ENCODE measurements at regions not wholly inside any gene's neighbourhood (a gene's known extent, or its start where the extent isn't known, plus 50 kb on each side); places are given as distances from the start of the nearest gene placed in this dataset.

DNA sequence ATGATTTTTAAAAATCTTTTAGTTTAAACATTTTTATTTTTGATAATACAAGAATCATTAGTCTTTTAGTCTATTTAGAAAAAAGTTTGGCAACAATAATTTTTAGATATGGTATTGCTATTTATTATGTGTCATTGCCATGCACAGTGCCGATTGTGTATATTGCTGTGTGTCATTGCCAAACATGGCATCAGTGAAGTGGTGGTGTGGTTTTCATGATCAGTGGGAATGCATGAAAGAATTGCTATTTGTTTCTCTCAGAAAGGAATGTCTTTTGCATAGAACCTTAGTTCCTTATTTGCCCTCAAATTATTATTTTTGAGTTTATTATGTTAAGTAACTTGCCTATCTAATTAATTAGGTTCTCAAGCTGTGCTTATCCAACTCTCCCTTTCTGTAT, 397.5 kb upstream of the PDE3A start:
- TF ChIP-seq NFIC (IDR thresholded peaks at IDR 0.05) (no peak), ZBTB7A (IDR thresholded peaks at IDR 0.05; ENCODE audit: low read depth) (no peak), CREB1 (IDR thresholded peaks at IDR 0.05; ENCODE audit: low read depth) (no peak), EP300 (IDR thresholded peaks at IDR 0.05; ENCODE audit: borderline replicate concordance) (no peak), TCF12 (IDR thresholded peaks at IDR 0.05; ENCODE audit: low read depth) (no peak), EGR1 (IDR thresholded peaks at IDR 0.05) (no peak), FOXM1 (IDR thresholded peaks at IDR 0.05; ENCODE audit: borderline replicate concordance, low read depth) (no peak), TAF1 (IDR thresholded peaks at IDR 0.05; ENCODE audit: low read depth) (no peak), CEBPB (IDR thresholded peaks at IDR 0.05) (no peak), TEAD4 (IDR thresholded peaks at IDR 0.05) (no peak), RAD21 (IDR thresholded peaks at IDR 0.05; ENCODE audit: low read depth) (no peak), YY1 (IDR thresholded peaks at IDR 0.05; ENCODE audit: low read depth) (no peak)
- TF ChIP-seq, protein P1, sequence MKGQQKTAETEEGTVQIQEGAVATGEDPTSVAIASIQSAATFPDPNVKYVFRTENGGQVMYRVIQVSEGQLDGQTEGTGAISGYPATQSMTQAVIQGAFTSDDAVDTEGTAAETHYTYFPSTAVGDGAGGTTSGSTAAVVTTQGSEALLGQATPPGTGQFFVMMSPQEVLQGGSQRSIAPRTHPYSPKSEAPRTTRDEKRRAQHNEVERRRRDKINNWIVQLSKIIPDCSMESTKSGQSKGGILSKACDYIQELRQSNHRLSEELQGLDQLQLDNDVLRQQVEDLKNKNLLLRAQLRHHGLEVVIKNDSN (IDR thresholded peaks at IDR 0.05): no peak
- TF ChIP-seq, protein P2, sequence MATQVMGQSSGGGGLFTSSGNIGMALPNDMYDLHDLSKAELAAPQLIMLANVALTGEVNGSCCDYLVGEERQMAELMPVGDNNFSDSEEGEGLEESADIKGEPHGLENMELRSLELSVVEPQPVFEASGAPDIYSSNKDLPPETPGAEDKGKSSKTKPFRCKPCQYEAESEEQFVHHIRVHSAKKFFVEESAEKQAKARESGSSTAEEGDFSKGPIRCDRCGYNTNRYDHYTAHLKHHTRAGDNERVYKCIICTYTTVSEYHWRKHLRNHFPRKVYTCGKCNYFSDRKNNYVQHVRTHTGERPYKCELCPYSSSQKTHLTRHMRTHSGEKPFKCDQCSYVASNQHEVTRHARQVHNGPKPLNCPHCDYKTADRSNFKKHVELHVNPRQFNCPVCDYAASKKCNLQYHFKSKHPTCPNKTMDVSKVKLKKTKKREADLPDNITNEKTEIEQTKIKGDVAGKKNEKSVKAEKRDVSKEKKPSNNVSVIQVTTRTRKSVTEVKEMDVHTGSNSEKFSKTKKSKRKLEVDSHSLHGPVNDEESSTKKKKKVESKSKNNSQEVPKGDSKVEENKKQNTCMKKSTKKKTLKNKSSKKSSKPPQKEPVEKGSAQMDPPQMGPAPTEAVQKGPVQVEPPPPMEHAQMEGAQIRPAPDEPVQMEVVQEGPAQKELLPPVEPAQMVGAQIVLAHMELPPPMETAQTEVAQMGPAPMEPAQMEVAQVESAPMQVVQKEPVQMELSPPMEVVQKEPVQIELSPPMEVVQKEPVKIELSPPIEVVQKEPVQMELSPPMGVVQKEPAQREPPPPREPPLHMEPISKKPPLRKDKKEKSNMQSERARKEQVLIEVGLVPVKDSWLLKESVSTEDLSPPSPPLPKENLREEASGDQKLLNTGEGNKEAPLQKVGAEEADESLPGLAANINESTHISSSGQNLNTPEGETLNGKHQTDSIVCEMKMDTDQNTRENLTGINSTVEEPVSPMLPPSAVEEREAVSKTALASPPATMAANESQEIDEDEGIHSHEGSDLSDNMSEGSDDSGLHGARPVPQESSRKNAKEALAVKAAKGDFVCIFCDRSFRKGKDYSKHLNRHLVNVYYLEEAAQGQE (IDR thresholded peaks at IDR 0.05; ENCODE audit: low read depth): no peak
- TF ChIP-seq, protein P3, sequence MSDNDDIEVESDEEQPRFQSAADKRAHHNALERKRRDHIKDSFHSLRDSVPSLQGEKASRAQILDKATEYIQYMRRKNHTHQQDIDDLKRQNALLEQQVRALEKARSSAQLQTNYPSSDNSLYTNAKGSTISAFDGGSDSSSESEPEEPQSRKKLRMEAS (IDR thresholded peaks at IDR 0.05): no peak

DNA sequence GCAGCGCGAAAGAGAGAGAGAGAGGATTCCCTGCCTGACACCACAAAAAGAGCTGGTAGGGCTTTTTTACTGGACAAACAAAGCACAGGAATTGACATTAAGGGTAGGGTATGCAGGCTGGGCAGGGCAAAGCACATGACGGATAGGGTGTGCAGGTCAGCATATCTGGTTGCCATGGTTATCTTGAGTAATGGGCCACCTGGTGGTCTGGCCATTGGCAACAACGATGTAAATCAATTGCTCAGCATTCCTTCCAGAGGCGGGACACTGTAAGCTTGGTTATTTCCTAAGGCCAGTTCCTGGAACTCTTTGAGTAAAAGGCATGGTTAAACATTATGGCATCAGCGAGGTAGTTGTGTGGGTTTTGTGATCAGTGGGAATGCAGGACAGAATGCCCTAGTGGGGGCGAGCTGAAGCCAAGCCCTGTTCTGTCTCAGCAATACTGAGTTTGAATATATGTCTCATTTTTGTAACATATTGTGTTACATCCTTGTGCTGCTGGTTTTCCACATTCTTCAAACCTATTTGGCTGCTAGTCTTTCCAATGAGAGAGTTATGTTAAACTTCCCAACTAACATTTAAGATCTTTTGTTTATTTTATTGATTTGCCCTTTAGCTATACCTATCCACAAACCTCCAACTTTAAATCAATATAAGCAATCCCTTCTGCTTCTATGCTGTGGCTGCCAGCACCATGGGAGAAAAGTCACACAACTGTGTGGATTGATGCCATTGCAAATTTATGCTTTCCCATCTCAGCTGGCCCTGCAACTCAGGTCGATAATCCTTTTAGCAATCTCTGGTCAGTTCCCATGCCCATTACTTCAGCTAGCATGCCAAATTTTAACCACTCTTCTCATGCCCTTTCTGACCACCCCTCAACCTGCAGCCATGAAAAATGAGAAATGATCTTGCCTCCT, 396.7 kb upstream of the PDE3A start:
- TF ChIP-seq TCF12 (IDR thresholded peaks at IDR 0.05; ENCODE audit: low read depth) (no peak), TEAD4 (IDR thresholded peaks at IDR 0.05) (no peak)

DNA sequence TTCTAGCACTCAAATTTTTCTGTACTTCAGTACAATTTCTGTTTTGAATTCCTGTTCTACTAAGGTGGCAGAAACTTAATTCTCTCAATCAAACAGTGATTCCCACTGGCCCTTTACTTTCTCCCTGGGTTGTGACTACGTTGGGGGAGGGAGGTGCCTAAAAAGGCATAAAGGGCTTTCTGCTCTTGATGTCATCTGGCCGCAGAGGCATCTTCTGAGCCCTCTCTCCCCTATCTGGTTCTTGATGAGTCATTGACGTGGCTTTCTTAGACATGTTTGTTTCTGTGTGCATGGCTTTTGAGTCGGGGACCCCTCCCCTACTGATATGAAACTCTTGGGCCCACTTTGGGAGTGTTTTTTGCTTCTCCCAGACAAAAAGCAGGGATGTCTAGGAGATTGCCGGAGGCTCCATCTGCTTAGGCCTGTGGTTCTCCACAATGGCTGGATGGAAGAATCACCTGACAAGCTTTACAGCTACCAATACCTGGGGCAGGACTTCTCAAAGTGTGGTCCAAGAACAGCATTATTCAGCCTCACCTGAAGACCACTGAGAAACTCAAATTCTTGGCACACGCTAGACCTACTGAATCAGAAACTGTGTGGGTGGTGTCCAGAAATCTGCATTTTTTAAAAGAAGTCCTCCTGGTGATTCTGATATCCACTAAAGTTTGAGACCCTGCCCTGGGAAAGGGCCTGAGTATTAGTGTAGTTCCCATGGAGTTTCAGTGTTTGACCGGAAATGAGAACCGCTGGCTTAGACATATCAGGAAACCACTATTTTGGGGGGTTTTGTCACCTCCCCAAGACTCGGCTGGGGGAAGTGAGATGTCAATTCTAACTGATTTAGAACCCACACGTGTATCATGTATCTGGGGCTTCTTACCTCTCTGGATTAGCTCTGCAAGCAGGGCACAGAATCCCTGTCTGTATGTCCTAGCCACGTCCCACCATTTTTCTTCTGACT, 395.7 kb upstream of the PDE3A start:
- TF ChIP-seq TAF1 (IDR thresholded peaks at IDR 0.05; ENCODE audit: low read depth) (no peak), ZBTB7A (IDR thresholded peaks at IDR 0.05; ENCODE audit: low read depth) (no peak), RAD21 (IDR thresholded peaks at IDR 0.05; ENCODE audit: low read depth) (no peak), EGR1 (IDR thresholded peaks at IDR 0.05) (no peak), CEBPB (IDR thresholded peaks at IDR 0.05) (no peak), FOXM1 (IDR thresholded peaks at IDR 0.05; ENCODE audit: borderline replicate concordance, low read depth) (no peak), NFIC (IDR thresholded peaks at IDR 0.05) (no peak), TEAD4 (IDR thresholded peaks at IDR 0.05) (no peak), YY1 (IDR thresholded peaks at IDR 0.05; ENCODE audit: low read depth) (no peak), TCF12 (IDR thresholded peaks at IDR 0.05; ENCODE audit: low read depth) (no peak), CREB1 (IDR thresholded peaks at IDR 0.05; ENCODE audit: low read depth) (no peak), EP300 (IDR thresholded peaks at IDR 0.05; ENCODE audit: borderline replicate concordance) (no peak)
- TF ChIP-seq, protein P3 (IDR thresholded peaks at IDR 0.05): no peak
- TF ChIP-seq, protein P1 (IDR thresholded peaks at IDR 0.05): no peak
- TF ChIP-seq, protein P2 (IDR thresholded peaks at IDR 0.05; ENCODE audit: low read depth): no peak

DNA sequence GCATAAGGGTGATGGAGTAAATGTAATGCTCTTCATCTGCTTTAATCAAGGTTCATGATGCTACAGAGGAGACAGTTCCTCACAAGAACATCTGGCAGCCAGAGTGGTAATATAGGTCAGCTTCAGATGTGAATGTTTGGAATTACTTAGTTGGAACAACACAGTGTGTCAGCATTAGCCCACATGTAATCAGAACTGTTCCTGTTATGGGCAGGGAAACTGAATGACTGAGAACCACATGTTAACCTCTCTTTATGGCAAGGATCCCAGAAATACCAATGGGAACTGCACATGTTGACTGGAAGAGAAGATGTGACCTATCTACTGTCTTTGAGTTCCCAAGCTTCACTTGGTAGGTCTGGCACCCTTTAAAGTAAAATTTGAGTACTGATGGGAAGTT, 390.1 kb upstream of the PDE3A start:
- no peak for TF ChIP-seq RAD21 (IDR thresholded peaks at IDR 0.05; ENCODE audit: low read depth)
- no peak for TF ChIP-seq NFIC (IDR thresholded peaks at IDR 0.05)

DNA sequence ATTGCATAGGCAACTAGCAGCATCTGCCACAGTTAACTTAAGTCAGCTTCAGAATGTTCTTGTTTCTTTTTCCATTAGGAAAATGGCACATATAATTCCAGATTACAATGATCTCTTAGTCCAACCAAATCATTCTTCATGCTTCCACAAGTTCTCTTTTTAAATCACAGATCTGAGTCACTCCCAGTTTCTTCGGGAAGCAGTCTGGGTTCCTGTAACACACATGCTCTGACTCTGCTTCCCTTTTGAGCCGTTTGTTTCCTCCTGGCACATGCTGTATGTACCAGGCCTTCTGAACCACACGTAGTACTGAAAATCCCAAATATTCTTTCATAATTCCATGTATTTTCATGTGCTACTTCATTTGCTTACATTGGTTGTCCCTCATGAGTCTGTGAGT, 388.8 kb upstream of the PDE3A start:
- TF ChIP-seq TCF12 (IDR thresholded peaks at IDR 0.05; ENCODE audit: low read depth): no peak
- no peak for TF ChIP-seq ZBTB7A (IDR thresholded peaks at IDR 0.05; ENCODE audit: low read depth)
- TF ChIP-seq, protein P2 (IDR thresholded peaks at IDR 0.05; ENCODE audit: low read depth): no peak
- no peak for TF ChIP-seq EP300 (IDR thresholded peaks at IDR 0.05; ENCODE audit: borderline replicate concordance)
- TF ChIP-seq, protein P1 (IDR thresholded peaks at IDR 0.05): no peak
- TF ChIP-seq, protein P3 (IDR thresholded peaks at IDR 0.05): no peak
- no peak for TF ChIP-seq YY1 (IDR thresholded peaks at IDR 0.05; ENCODE audit: low read depth)
- TF ChIP-seq RAD21 (IDR thresholded peaks at IDR 0.05; ENCODE audit: low read depth): no peak
- TF ChIP-seq EGR1 (IDR thresholded peaks at IDR 0.05): no peak
